ENCODE measurements at regions not wholly inside any gene's neighbourhood (a gene's known extent, or its start where the extent isn't known, plus 50 kb on each side); places are given as distances from the start of the nearest gene placed in this dataset.

- H3K4me1 ChIP-seq (ENCODE audit: control insufficient read depth, insufficient read depth, low read length) = no peaks in the 10 kb centered on the region
- in situ Hi-C loops (cut with HindIII; ENCODE audit: low pct_unique_long_range_greater_than_20kb, low sequenced_read_pairs) = no loop called here
- ATAC-seq = no peak
- no peaks in the 10 kb centered on the region for H3K27me3 ChIP-seq (ENCODE audit: control insufficient read depth, insufficient read depth, low read length)
- no peaks in the 10 kb centered on the region for H3K9me3 ChIP-seq (ENCODE audit: control insufficient read depth, insufficient read depth, low read depth, low read length)
- intact Hi-C loops (cut with micrococcal nuclease; ENCODE audit: unreplicated experiment) = no loop called here
- ChIA-PET POLR2A (no interaction called here), CTCF (no interaction called here)
- TF ChIP-seq SIN3A (IDR thresholded peaks at IDR 0.05; ENCODE audit: borderline replicate concordance, insufficient read depth, low read depth, low read length) (no peak), CTCF (IDR thresholded peaks at IDR 0.05) (no peak), TCF7L2 (IDR thresholded peaks at IDR 0.05; ENCODE audit: low read depth, low read length) (no peak), REST (IDR thresholded peaks at IDR 0.05; ENCODE audit: insufficient read depth in 1 of 2, low read depth in 2 of 2, low read length in 1 of 2) (no peak), POLR2AphosphoS5 (IDR thresholded peaks at IDR 0.05; ENCODE audit: low read depth, low read length) (no peak)
- no peak overlapping the region for H3K27ac ChIP-seq (ENCODE audit: low read length)
- no peak for DNase-seq (ENCODE audit: low read depth, low spot score)
- no peak overlapping the region for H3K4me3 ChIP-seq (ENCODE audit: low read depth in 2 of 2, low read length in 2 of 2)
- BruUV-seq (replicated peaks) = no TSS peak
- H3K36me3 ChIP-seq (ENCODE audit: control insufficient read depth, insufficient read depth, low read length) = no peaks in the 10 kb centered on the region
Observed at GRCh38 chr5:91957666-91958065, 574.5 kb upstream of the ARRDC3 start.

- ChIA-PET POLR2A (no interaction called here), CTCF (no interaction called here)
- intact Hi-C loops (cut with micrococcal nuclease; ENCODE audit: unreplicated experiment) = no loop called here
- H3K27ac ChIP-seq (ENCODE audit: low read length) = no peak overlapping the region
- no peaks in the 10 kb centered on the region for H3K27me3 ChIP-seq (ENCODE audit: control insufficient read depth, insufficient read depth, low read length)
- BruUV-seq (replicated peaks) = no TSS peak
- in situ Hi-C loops (cut with HindIII; ENCODE audit: low pct_unique_long_range_greater_than_20kb, low sequenced_read_pairs) = no loop called here
- H3K36me3 ChIP-seq (ENCODE audit: control insufficient read depth, insufficient read depth, low read length) = no peaks in the 10 kb centered on the region
- H3K9me3 ChIP-seq (ENCODE audit: control insufficient read depth, insufficient read depth, low read depth, low read length) = no peaks in the 10 kb centered on the region
- no peaks in the 10 kb centered on the region for H3K4me1 ChIP-seq (ENCODE audit: control insufficient read depth, insufficient read depth, low read length)
- TF ChIP-seq SIN3A (IDR thresholded peaks at IDR 0.05; ENCODE audit: borderline replicate concordance, insufficient read depth, low read depth, low read length) (no peak), REST (IDR thresholded peaks at IDR 0.05; ENCODE audit: insufficient read depth in 1 of 2, low read depth in 2 of 2, low read length in 1 of 2) (no peak), TCF7L2 (IDR thresholded peaks at IDR 0.05; ENCODE audit: low read depth, low read length) (no peak)
- no peak for ATAC-seq
- no peak for DNase-seq (ENCODE audit: low read depth, low spot score)
- no peak overlapping the region for H3K4me3 ChIP-seq (ENCODE audit: low read depth in 2 of 2, low read length in 2 of 2)
Observed at GRCh38 chr5:91956738-91957137, 573.6 kb upstream of the ARRDC3 start.
